SKM-1 treated with dmso at 0.1 percent for 144 hours (cell line): ENCODE measurements at regions not wholly inside any gene's neighbourhood (a gene's known extent, or its start where the extent isn't known, plus 50 kb on each side); places are given as distances from the start of the nearest gene placed in this dataset.

Source experiments
- DNase-seq: peaks from one replicate; lab custom pipeline; 2025; ENCODE audit not compliant: unreplicated experiment; lab: John Stamatoyannopoulos, UW

GRCh38 chr7:42332605-42333222 is 95.7 kb upstream of the GLI3 start:
- DNase-seq: no peak

GRCh38 chr7:42319631-42320030 is 82.6 kb upstream of the GLI3 start:
- no peak for DNase-seq

GRCh38 chr7:42315631-42316030 is 78.6 kb upstream of the GLI3 start:
- no peak for DNase-seq

GRCh38 chr7:42315103-42315502 is 78.1 kb upstream of the GLI3 start:
- DNase-seq: no peak

GRCh38 chr7:42314696-42315095 is 77.7 kb upstream of the GLI3 start:
- no peak for DNase-seq

- DNase-seq: no peak
These were observed 74.2 kb upstream of the GLI3 start for GRCh38 chr7:42311195-42311594.

GRCh38 chr7:42292991-42293521 is 56.0 kb upstream of the GLI3 start:
- no peak for DNase-seq

GRCh38 chr7:42289473-42289872 is 52.5 kb upstream of the GLI3 start:
- DNase-seq: no peak
